ENCODE measurements at regions not wholly inside any gene's neighbourhood (a gene's known extent, or its start where the extent isn't known, plus 50 kb on each side); places are given as distances from the start of the nearest gene placed in this dataset.

DNA sequence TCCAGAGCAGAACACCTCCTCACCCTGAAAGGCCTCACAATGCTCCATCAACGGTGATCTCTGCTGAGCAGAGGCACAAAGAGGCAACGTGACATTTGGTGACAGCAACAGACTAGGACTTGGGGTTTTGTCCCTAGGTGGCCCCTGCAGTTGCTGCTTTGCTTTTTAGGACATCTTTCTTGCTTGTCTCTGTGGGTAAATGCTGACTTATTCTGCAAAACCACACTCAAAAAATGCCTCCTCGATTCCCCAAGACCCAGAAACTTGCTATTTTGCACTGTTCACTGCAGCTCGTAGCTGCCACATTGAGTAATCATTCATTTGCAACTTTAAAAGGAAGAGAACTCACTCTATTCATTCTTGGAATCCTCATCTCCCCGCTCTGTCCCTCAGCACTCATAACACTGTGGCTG, 209.9 kb downstream of the LY86 start:
- ChIA-PET POLR2A (no interaction called here), CTCF (no interaction called here)
- Histone ChIP-seq H3K36me3 (replicated peaks in 1 of 2; ENCODE audit: control insufficient read depth in 1 of 2, insufficient read depth in 2 of 2, low read length in 1 of 2) (no peaks in the 10 kb centered on the region), H3K9me3 (no peaks in the 10 kb centered on the region), H3K4me2 (no peak overlapping the region), H3F3A (replicated peaks; ENCODE audit: insufficient read depth) (no peaks in the 10 kb centered on the region), H2AFZ (ENCODE audit: low read depth) (no peak overlapping the region; the same call in 1 of the 2 replicates), H3K9me2 (no peaks in the 10 kb centered on the region), H3K9ac (no peak overlapping the region), H3K4me1 (ENCODE audit: control insufficient read depth in 1 of 2, insufficient read depth in 2 of 2, low read depth in 1 of 2, low read length in 1 of 2) (no peaks in the 10 kb centered on the region), H3K27me3 (ENCODE audit: insufficient read depth) (no peaks in the 10 kb centered on the region; the same call in 1 of the 2 replicates), H4K20me1 (ENCODE audit: insufficient read depth) (no peaks in the 10 kb centered on the region), H3K79me2 (ENCODE audit: insufficient read depth) (no peaks in the 10 kb centered on the region), H3K4me3 (ENCODE audit: low read depth in 2 of 2, low read length in 1 of 2) (no peak overlapping the region), H3K27ac (ENCODE audit: low read depth in 2 of 2, low read length in 1 of 2) (no peak overlapping the region)
- no peak for DNase-seq
- WGBS (ENCODE audit: low lambda C conversion rate) = 19% methylated on average over 5 of the region's 5 CpGs
- TF ChIP-seq RXRA (IDR thresholded peaks at IDR 0.05; ENCODE audit: borderline replicate concordance, low read depth) = no peak
- no peak for TF ChIP-seq TEAD4 (IDR thresholded peaks at IDR 0.05; ENCODE audit: borderline replicate concordance, insufficient read depth)
- no peak for TF ChIP-seq GABPA (IDR thresholded peaks at IDR 0.05; ENCODE audit: low read depth)
- no peak for TF ChIP-seq RAD21 (IDR thresholded peaks at IDR 0.05; ENCODE audit: low read length)
- TF ChIP-seq EP300 (IDR thresholded peaks at IDR 0.05; ENCODE audit: borderline replicate concordance in 1 of 2, low read depth in 1 of 2, low read length in 1 of 2) = no peak
- no peak for TF ChIP-seq MXI1 (IDR thresholded peaks at IDR 0.05; ENCODE audit: low read depth, low read length)
- TF ChIP-seq USF1 (IDR thresholded peaks at IDR 0.05; ENCODE audit: borderline replicate concordance, low read depth) = no peak
- no peak for TF ChIP-seq FOXM1 (IDR thresholded peaks at IDR 0.05; ENCODE audit: low read depth)
- no peak for TF ChIP-seq PBX3 (IDR thresholded peaks at IDR 0.05)

DNA sequence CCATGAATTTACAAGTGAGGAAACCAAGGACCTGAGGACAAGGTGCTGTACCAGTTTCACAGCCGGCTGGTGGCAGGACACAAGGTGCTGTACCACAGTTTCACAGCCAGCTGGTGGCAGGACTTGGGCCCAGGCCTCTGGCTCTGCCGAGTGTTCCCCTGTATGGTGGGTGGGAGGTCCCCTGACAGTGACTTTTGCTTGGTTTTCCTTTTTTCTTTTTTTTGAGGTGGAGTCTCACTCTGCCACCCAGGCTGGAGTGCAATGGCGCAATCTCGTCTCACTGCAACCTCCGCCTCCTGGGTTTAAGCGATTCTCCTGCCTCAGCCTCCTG, 212.4 kb downstream of the LY86 start:
- no peak overlapping the region for H2AFZ ChIP-seq (ENCODE audit: low read depth)
- H4K20me1 ChIP-seq (ENCODE audit: insufficient read depth) = no peaks in the 10 kb centered on the region
- CTCF ChIA-PET = interaction anchor here (0.6 kb wide), 1 partner anchor 102 kb away, joined by 3 read pairs; no protein-coding TSS in a partner anchor
- TF ChIP-seq USF2 (IDR thresholded peaks at IDR 0.05; ENCODE audit: borderline replicate concordance, low read depth, low read length) (no peak), YY1 (IDR thresholded peaks at IDR 0.05; ENCODE audit: low read depth) (no peak), TEAD4 (IDR thresholded peaks at IDR 0.05; ENCODE audit: borderline replicate concordance, insufficient read depth) (no peak), TAF1 (IDR thresholded peaks at IDR 0.05; ENCODE audit: borderline replicate concordance, low read depth, low read length) (no peak), SMC3 (IDR thresholded peaks at IDR 0.05; ENCODE audit: low read depth, low read length) (no peak), NRF1 (IDR thresholded peaks at IDR 0.05; ENCODE audit: low read depth, low read length) (no peak), EZH2phosphoT487 (IDR thresholded peaks at IDR 0.05; ENCODE audit: borderline replicate concordance, low read depth) (no peak), RCOR1 (IDR thresholded peaks at IDR 0.05; ENCODE audit: low read length) (no peak), GATA2 (CRISPR knock-in tag; IDR thresholded peaks at IDR 0.05) (no peak), POLR2AphosphoS5 (IDR thresholded peaks at IDR 0.05; ENCODE audit: low read depth, low read length) (no peak), RAD21 (IDR thresholded peaks at IDR 0.05; ENCODE audit: low read length) (no peak), RFX5 (IDR thresholded peaks at IDR 0.05; ENCODE audit: low read length) (no peak)
- TF ChIP-seq, protein P1, sequence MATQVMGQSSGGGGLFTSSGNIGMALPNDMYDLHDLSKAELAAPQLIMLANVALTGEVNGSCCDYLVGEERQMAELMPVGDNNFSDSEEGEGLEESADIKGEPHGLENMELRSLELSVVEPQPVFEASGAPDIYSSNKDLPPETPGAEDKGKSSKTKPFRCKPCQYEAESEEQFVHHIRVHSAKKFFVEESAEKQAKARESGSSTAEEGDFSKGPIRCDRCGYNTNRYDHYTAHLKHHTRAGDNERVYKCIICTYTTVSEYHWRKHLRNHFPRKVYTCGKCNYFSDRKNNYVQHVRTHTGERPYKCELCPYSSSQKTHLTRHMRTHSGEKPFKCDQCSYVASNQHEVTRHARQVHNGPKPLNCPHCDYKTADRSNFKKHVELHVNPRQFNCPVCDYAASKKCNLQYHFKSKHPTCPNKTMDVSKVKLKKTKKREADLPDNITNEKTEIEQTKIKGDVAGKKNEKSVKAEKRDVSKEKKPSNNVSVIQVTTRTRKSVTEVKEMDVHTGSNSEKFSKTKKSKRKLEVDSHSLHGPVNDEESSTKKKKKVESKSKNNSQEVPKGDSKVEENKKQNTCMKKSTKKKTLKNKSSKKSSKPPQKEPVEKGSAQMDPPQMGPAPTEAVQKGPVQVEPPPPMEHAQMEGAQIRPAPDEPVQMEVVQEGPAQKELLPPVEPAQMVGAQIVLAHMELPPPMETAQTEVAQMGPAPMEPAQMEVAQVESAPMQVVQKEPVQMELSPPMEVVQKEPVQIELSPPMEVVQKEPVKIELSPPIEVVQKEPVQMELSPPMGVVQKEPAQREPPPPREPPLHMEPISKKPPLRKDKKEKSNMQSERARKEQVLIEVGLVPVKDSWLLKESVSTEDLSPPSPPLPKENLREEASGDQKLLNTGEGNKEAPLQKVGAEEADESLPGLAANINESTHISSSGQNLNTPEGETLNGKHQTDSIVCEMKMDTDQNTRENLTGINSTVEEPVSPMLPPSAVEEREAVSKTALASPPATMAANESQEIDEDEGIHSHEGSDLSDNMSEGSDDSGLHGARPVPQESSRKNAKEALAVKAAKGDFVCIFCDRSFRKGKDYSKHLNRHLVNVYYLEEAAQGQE (IDR thresholded peaks at IDR 0.05; ENCODE audit: low read depth, low read length) = no peak
- TF ChIP-seq, protein P2, sequence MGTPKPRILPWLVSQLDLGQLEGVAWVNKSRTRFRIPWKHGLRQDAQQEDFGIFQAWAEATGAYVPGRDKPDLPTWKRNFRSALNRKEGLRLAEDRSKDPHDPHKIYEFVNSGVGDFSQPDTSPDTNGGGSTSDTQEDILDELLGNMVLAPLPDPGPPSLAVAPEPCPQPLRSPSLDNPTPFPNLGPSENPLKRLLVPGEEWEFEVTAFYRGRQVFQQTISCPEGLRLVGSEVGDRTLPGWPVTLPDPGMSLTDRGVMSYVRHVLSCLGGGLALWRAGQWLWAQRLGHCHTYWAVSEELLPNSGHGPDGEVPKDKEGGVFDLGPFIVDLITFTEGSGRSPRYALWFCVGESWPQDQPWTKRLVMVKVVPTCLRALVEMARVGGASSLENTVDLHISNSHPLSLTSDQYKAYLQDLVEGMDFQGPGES (IDR thresholded peaks at IDR 0.05; ENCODE audit: low read depth, low read length) = no peak
- TF ChIP-seq, protein P3, sequence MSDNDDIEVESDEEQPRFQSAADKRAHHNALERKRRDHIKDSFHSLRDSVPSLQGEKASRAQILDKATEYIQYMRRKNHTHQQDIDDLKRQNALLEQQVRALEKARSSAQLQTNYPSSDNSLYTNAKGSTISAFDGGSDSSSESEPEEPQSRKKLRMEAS (IDR thresholded peaks at IDR 0.05; ENCODE audit: low read depth) = no peak
- POLR2A ChIA-PET = no interaction called here
- WGBS (ENCODE audit: low lambda C conversion rate) = 68% methylated on average over 6 of the region's 6 CpGs
- H3K79me2 ChIP-seq (ENCODE audit: insufficient read depth) = no peaks in the 10 kb centered on the region
- no peaks in the 10 kb centered on the region for H3K4me1 ChIP-seq (ENCODE audit: control insufficient read depth in 1 of 2, insufficient read depth in 2 of 2, low read depth in 1 of 2, low read length in 1 of 2)
- no peaks in the 10 kb centered on the region for H3K36me3 ChIP-seq (replicated peaks in 1 of 2; ENCODE audit: control insufficient read depth in 1 of 2, insufficient read depth in 2 of 2, low read length in 1 of 2)
- H3F3A ChIP-seq (replicated peaks; ENCODE audit: insufficient read depth) = no peaks in the 10 kb centered on the region
- H3K27me3 ChIP-seq (ENCODE audit: insufficient read depth) = no peaks in the 10 kb centered on the region; the same call in 1 of the 2 replicates
- H3K9me3 ChIP-seq = no peaks in the 10 kb centered on the region
- H3K27ac ChIP-seq (ENCODE audit: low read depth in 2 of 2, low read length in 1 of 2) = no peak overlapping the region
- H3K9me2 ChIP-seq = no peaks in the 10 kb centered on the region
- no peak overlapping the region for H3K4me3 ChIP-seq (ENCODE audit: low read depth in 2 of 2, low read length in 1 of 2)
- no peak for DNase-seq
- no peak overlapping the region for H3K4me2 ChIP-seq
- no peak overlapping the region for H3K9ac ChIP-seq

All from SK-N-SH (cell line).